ENCODE measurements at regions not wholly inside any gene's neighbourhood (a gene's known extent, or its start where the extent isn't known, plus 50 kb on each side); places are given as distances from the start of the nearest gene placed in this dataset.

- Histone ChIP-seq H3K27ac (no peak overlapping the region), H3K4me2 (no peak overlapping the region), H3K79me2 (ENCODE audit: low read depth) (no peaks in the 10 kb centered on the region), H4K20me1 (ENCODE audit: low read depth) (no peaks in the 10 kb centered on the region), H2AFZ (replicated peaks) (peak overlapping the region; percentile 70), H3K9ac (no peak overlapping the region), H3K36me3 (peaks cover 3% of the 10 kb centered on the region), H3K9me3 (ENCODE audit: low read depth) (no peaks in the 10 kb centered on the region), H3K27me3 (no peaks in the 10 kb centered on the region), H3K4me1 (peaks cover 17% of the 10 kb centered on the region), H3K4me3 (no peak overlapping the region), H3F3A (ENCODE audit: low read depth) (no peaks in the 10 kb centered on the region)
- Mint-ChIP-seq H3K27me3 (ENCODE audit: insufficient read depth, low read depth) (no peaks in the 10 kb centered on the region), H3K4me1 (peaks cover 46% of the 10 kb centered on the region), H3K27ac (peak overlapping the region; percentile 8), H3K4me3 (no peak overlapping the region), H3K36me3 (no peaks in the 10 kb centered on the region), H3K9me3 (no peaks in the 10 kb centered on the region)
- DNase-seq (ENCODE audit: low spot score): no peak
- TF ChIP-seq EZH2 (IDR thresholded peaks at IDR 0.05) (no peak), CTCF (IDR thresholded peaks at IDR 0.05) (no peak), EZH2phosphoT487 (IDR thresholded peaks at IDR 0.05) (no peak)
Measured at GRCh38 chr3:106242781-106243180, 374.0 kb upstream of the CBLB start.

GRCh38 chr3:106245400-106245799 lies 376.6 kb upstream of the CBLB start:
- peak overlapping the region; percentile 80 for H3K27ac Mint-ChIP-seq
- Histone ChIP-seq H3K79me2 (ENCODE audit: low read depth) (no peaks in the 10 kb centered on the region), H3K4me1 (peaks cover 17% of the 10 kb centered on the region), H2AFZ (replicated peaks) (no peak overlapping the region), H3K9me3 (ENCODE audit: low read depth) (no peaks in the 10 kb centered on the region), H3K4me3 (no peak overlapping the region), H4K20me1 (ENCODE audit: low read depth) (no peaks in the 10 kb centered on the region), H3K9ac (no peak overlapping the region), H3K4me2 (no peak overlapping the region), H3K36me3 (no peaks in the 10 kb centered on the region), H3K27ac (no peak overlapping the region), H3K27me3 (no peaks in the 10 kb centered on the region), H3F3A (ENCODE audit: low read depth) (no peaks in the 10 kb centered on the region)
- no peaks in the 10 kb centered on the region for H3K27me3 Mint-ChIP-seq (ENCODE audit: insufficient read depth, low read depth)
- H3K36me3 Mint-ChIP-seq: no peaks in the 10 kb centered on the region
- peaks cover 5% of the 10 kb centered on the region for H3K9me3 Mint-ChIP-seq
- peaks cover 45% of the 10 kb centered on the region for H3K4me1 Mint-ChIP-seq
- TF ChIP-seq EZH2 (IDR thresholded peaks at IDR 0.05): no peak
- no peak for TF ChIP-seq EZH2phosphoT487 (IDR thresholded peaks at IDR 0.05)
- TF ChIP-seq CTCF (IDR thresholded peaks at IDR 0.05): no peak
- DNase-seq (ENCODE audit: low spot score): no peak
- H3K4me3 Mint-ChIP-seq: no peak overlapping the region

GRCh38 chr3:106247902-106248684 lies 379.3 kb upstream of the CBLB start:
- Histone ChIP-seq H3K36me3 (no peaks in the 10 kb centered on the region), H3K4me2 (no peak overlapping the region), H3K27me3 (no peaks in the 10 kb centered on the region), H3K79me2 (ENCODE audit: low read depth) (no peaks in the 10 kb centered on the region), H3K4me3 (no peak overlapping the region), H3F3A (ENCODE audit: low read depth) (no peaks in the 10 kb centered on the region), H3K4me1 (peaks cover 5% of the 10 kb centered on the region), H2AFZ (replicated peaks) (no peak overlapping the region), H4K20me1 (ENCODE audit: low read depth) (no peaks in the 10 kb centered on the region), H3K9ac (no peak overlapping the region), H3K27ac (no peak overlapping the region), H3K9me3 (ENCODE audit: low read depth) (no peaks in the 10 kb centered on the region)
- no peak for TF ChIP-seq CTCF (IDR thresholded peaks at IDR 0.05)
- no peak for TF ChIP-seq EZH2phosphoT487 (IDR thresholded peaks at IDR 0.05)
- no peak for TF ChIP-seq EZH2 (IDR thresholded peaks at IDR 0.05)
- Mint-ChIP-seq H3K36me3 (peaks cover 4% of the 10 kb centered on the region), H3K27me3 (ENCODE audit: insufficient read depth, low read depth) (peaks cover 7% of the 10 kb centered on the region), H3K27ac (no peak overlapping the region), H3K9me3 (peaks cover 19% of the 10 kb centered on the region), H3K4me1 (peaks cover 25% of the 10 kb centered on the region), H3K4me3 (no peak overlapping the region)
- DNase-seq (ENCODE audit: low spot score): no peak

Data from neural progenitor cell (in vitro differentiated cells).